ENCODE measurements at regions not wholly inside any gene's neighbourhood (a gene's known extent, or its start where the extent isn't known, plus 50 kb on each side); places are given as distances from the start of the nearest gene placed in this dataset.

GRCh38 chr15:46652266-46652665 lies 1017.4 kb downstream of the SQOR start:
- Mint-ChIP-seq H3K36me3 (ENCODE audit: low read depth) (no peaks in the 10 kb centered on the region), H3K4me1 (no peaks in the 10 kb centered on the region), H3K4me3 (no peak overlapping the region), H3K9me3 (ENCODE audit: low read depth) (peaks cover 7% of the 10 kb centered on the region), H3K27me3 (no peaks in the 10 kb centered on the region), H3K27ac (no peak overlapping the region)
- POLR2A ChIA-PET: no interaction called here
- DNase-seq (no peak), ATAC-seq (no peak)
- intact Hi-C loops (cut with DNase I, micrococcal nuclease): no loop called here
- CTCF ChIA-PET: no interaction called here

- Mint-ChIP-seq H3K27me3 (no peaks in the 10 kb centered on the region), H3K27ac (no peak overlapping the region), H3K36me3 (ENCODE audit: low read depth) (no peaks in the 10 kb centered on the region), H3K4me3 (no peak overlapping the region), H3K4me1 (no peaks in the 10 kb centered on the region), H3K9me3 (ENCODE audit: low read depth) (peaks cover 12% of the 10 kb centered on the region)
- POLR2A ChIA-PET: no interaction called here
- CTCF ChIA-PET: no interaction called here
- DNase-seq (no peak), ATAC-seq (no peak)
- intact Hi-C loops (cut with DNase I, micrococcal nuclease): no loop called here
Observed at GRCh38 chr15:46654993-46655392, 1020.2 kb downstream of the SQOR start.

GRCh38 chr15:46660096-46660842 lies 1025.4 kb downstream of the SQOR start:
- DNase-seq (no peak), ATAC-seq (no peak)
- Mint-ChIP-seq H3K9me3 (ENCODE audit: low read depth) (peaks cover 11% of the 10 kb centered on the region), H3K4me1 (no peaks in the 10 kb centered on the region), H3K27me3 (no peaks in the 10 kb centered on the region), H3K4me3 (no peak overlapping the region), H3K27ac (no peak overlapping the region), H3K36me3 (ENCODE audit: low read depth) (no peaks in the 10 kb centered on the region)
- intact Hi-C loops (cut with DNase I, micrococcal nuclease): no loop called here
- CTCF ChIA-PET: no interaction called here
- POLR2A ChIA-PET: no interaction called here

GRCh38 chr15:46670258-46670657 lies 1035.4 kb downstream of the SQOR start:
- no peak overlapping the region for H3K4me3 Mint-ChIP-seq
- ATAC-seq (no peak), DNase-seq (no peak)
- ChIA-PET CTCF (no interaction called here), POLR2A (no interaction called here)
- no peaks in the 10 kb centered on the region for H3K27me3 Mint-ChIP-seq
- no peak overlapping the region for H3K27ac Mint-ChIP-seq
- no peaks in the 10 kb centered on the region for H3K36me3 Mint-ChIP-seq (ENCODE audit: low read depth)
- H3K4me1 Mint-ChIP-seq: no peaks in the 10 kb centered on the region
- intact Hi-C loops (cut with DNase I, micrococcal nuclease): no loop called here
- H3K9me3 Mint-ChIP-seq (ENCODE audit: low read depth): peaks cover 9% of the 10 kb centered on the region

DNA sequence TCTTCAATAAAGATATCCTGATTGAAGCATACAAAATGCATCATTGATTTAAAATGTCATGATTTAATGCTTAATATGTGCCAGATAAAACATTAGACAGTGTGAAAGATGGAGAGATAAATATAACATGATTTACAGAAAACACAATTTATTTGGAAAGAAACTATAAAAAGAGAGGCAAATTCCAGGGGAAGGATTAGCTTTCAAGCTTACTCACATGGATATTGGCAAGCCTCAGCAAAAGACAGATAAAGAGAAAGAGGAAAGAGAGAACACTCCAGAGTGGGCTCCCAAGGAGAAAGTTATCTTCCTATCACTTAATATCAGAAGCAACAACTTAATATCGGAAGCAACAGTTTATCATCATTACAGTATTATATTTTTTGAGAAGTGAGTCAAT lies 1036.5 kb downstream of the SQOR start:
- Mint-ChIP-seq H3K27ac (no peak overlapping the region), H3K27me3 (no peaks in the 10 kb centered on the region), H3K9me3 (ENCODE audit: low read depth) (peaks cover 9% of the 10 kb centered on the region), H3K4me1 (no peaks in the 10 kb centered on the region), H3K4me3 (no peak overlapping the region), H3K36me3 (ENCODE audit: low read depth) (no peaks in the 10 kb centered on the region)
- DNase-seq (no peak), ATAC-seq (no peak)
- ChIA-PET POLR2A (no interaction called here), CTCF (no interaction called here)
- intact Hi-C loops (cut with DNase I, micrococcal nuclease): no loop called here

DNA sequence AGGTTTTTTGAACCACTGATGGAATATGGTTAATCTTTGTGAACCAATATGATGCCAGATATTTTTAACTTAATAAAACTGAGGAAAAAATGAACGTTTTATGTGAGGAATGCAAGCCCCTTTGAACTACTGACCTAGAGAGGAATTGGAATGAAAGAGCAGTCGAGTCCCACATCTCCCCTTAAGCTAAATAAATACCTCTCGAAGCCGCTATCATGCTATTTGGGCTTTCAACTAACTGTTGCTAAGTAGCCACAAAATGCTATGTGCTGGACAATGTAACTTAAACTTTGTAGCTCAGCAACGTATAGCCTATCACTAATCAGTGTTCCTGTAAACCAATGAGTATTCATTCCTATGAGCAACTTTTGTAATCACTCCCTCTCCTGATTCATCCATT lies 1037.2 kb downstream of the SQOR start:
- Mint-ChIP-seq H3K4me1 (no peaks in the 10 kb centered on the region), H3K9me3 (ENCODE audit: low read depth) (peaks cover 9% of the 10 kb centered on the region), H3K36me3 (ENCODE audit: low read depth) (no peaks in the 10 kb centered on the region), H3K27me3 (no peaks in the 10 kb centered on the region), H3K27ac (no peak overlapping the region), H3K4me3 (no peak overlapping the region)
- ChIA-PET CTCF (no interaction called here), POLR2A (no interaction called here)
- DNase-seq: no peak
- intact Hi-C loops (cut with DNase I, micrococcal nuclease): no loop called here
- no peak for ATAC-seq

DNA sequence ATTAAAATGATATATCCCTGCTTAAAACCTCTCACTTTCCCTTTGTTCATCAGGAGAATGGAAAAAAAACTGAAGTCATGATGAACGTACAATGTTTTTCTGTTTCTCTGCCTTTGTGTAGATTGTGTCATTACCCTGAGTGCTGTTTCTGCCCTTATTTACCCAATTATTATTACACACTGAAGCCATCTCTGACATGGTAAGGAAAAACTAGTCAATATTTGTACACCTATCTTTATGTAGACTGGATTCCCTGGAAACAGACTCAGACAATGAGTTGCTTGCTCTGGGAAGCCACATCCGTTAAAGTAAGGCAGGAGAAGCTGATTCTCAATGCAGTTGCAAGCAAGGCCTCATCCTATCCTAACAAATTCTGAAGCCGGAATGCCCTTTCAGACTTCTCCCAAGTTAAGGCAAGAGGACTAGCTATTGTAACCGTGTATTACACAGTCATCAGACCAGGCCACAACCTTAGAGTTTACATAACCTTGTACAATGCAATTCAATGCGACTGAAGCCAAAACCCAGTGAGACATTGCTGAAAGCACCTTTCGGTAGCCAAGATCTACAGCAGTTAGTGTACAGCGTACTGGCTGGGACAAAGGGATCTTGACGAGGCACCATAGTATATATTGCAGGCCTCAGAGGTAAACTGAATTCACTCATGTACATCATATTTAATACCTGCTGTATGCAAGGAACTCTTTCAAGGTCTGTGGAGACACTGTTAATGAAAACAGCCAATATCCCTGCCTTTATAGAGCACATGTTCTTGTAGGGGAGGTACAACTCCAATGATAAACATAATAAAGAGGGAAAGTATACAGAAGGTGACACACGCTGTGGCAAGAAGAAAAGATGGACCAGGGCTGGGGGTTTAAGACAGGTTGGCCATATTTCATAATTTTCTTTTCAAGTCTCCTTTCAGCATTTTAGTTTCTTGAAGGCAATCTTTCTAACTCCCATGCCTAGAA lies 1040.8 kb upstream of the SEMA6D start:
- Mint-ChIP-seq H3K36me3 (ENCODE audit: low read depth) (no peaks in the 10 kb centered on the region), H3K4me1 (no peaks in the 10 kb centered on the region), H3K27ac (no peak overlapping the region), H3K4me3 (no peak overlapping the region), H3K27me3 (no peaks in the 10 kb centered on the region), H3K9me3 (ENCODE audit: low read depth) (peaks cover 5% of the 10 kb centered on the region)
- ATAC-seq (no peak), DNase-seq (no peak)
- intact Hi-C loops (cut with DNase I, micrococcal nuclease): no loop called here
- ChIA-PET CTCF (no interaction called here), POLR2A (no interaction called here)

DNA sequence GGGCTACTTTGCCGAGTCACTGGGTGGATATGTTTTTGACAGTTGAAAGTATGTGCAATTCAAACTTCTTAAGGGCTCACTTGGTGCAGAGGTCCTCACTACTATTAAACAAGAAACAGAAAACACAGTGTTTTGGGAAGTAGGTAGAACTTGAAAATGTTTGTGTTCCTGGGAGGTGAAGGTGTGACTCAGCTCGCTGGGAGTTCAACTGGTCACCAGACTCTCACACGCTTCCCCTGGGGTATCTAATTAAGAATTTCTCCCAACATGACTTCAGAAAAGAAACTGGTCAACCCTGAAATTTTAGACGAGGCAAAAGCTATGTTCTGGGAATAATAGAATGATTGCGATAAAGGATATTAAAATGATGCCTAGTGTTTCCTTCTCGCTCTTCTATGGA lies 1039.8 kb upstream of the SEMA6D start:
- Mint-ChIP-seq H3K27me3 (no peaks in the 10 kb centered on the region), H3K27ac (no peak overlapping the region), H3K36me3 (ENCODE audit: low read depth) (no peaks in the 10 kb centered on the region), H3K4me1 (no peaks in the 10 kb centered on the region), H3K9me3 (ENCODE audit: low read depth) (peaks cover 5% of the 10 kb centered on the region), H3K4me3 (no peak overlapping the region)
- ATAC-seq (no peak), DNase-seq (no peak)
- ChIA-PET CTCF (no interaction called here), POLR2A (no interaction called here)
- intact Hi-C loops (cut with DNase I, micrococcal nuclease): no loop called here

DNA sequence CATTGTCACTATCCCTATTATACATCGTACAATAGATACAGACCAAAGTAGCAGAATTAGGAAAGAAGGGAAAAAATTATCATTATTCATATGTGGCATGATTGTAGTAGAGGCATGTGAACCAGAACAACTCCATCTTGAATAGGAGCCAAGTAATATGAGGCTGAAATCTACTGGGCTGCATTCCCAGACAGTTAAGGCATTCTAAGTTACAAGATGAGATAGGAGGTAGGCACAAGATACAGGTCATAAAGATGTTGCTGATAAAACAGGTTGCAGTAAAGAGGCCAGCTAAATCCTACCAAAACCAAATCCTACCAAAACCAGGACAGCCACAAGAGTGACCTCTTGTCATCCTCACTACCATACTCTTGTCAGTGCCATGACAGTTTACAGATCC lies 1035.4 kb upstream of the SEMA6D start:
- DNase-seq (no peak), ATAC-seq (no peak)
- H3K36me3 Mint-ChIP-seq (ENCODE audit: low read depth): no peaks in the 10 kb centered on the region
- no peak overlapping the region for H3K27ac Mint-ChIP-seq
- no peaks in the 10 kb centered on the region for H3K4me1 Mint-ChIP-seq
- no peaks in the 10 kb centered on the region for H3K27me3 Mint-ChIP-seq
- intact Hi-C loops (cut with DNase I, micrococcal nuclease): no loop called here
- peaks cover 2% of the 10 kb centered on the region for H3K9me3 Mint-ChIP-seq (ENCODE audit: low read depth)
- CTCF ChIA-PET: no interaction called here
- POLR2A ChIA-PET: no interaction called here
- no peak overlapping the region for H3K4me3 Mint-ChIP-seq

DNA sequence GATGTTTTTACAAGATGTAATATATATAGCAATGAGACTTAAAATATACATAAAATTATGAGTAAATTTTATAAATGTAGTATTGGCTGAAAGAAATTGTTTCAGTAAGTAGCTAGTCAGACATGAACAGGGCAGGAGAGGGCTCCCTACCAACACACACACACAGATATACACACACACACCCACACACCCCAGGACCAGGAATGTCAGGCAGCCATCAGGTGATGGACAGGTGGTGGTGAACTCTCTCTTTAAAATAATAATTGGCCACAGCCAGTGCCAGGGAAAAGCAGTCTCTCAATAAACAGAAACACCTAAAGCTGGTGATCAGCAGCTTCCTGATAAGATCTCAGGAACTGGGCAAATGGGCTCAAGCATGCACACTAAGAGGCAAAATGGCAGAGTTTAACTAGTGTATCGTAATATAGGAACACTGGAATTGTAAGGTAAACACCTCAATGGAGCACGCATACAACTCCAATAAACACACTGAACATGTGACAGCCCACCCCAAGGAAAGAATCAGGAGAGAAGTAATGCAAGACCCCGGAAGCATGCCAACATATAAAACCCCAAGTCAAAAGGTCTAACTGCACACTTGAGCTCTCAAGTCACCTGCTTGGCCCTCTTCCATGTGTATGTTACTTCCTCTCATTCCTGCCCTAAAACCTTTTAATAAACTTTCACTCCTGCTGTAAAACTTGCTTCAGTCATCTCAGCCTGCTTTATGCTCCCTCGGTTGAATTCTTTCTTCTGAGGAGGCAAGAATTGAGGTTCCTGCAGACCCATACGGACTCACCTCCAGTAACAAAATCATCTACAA lies 1034.1 kb upstream of the SEMA6D start:
- no peak overlapping the region for H3K27ac Mint-ChIP-seq
- H3K4me1 Mint-ChIP-seq: no peaks in the 10 kb centered on the region
- H3K36me3 Mint-ChIP-seq (ENCODE audit: low read depth): no peaks in the 10 kb centered on the region
- ATAC-seq (no peak), DNase-seq (no peak)
- POLR2A ChIA-PET: no interaction called here
- peaks cover 3% of the 10 kb centered on the region for H3K9me3 Mint-ChIP-seq (ENCODE audit: low read depth)
- intact Hi-C loops (cut with DNase I, micrococcal nuclease): no loop called here
- H3K27me3 Mint-ChIP-seq: no peaks in the 10 kb centered on the region
- CTCF ChIA-PET: no interaction called here
- no peak overlapping the region for H3K4me3 Mint-ChIP-seq

DNA sequence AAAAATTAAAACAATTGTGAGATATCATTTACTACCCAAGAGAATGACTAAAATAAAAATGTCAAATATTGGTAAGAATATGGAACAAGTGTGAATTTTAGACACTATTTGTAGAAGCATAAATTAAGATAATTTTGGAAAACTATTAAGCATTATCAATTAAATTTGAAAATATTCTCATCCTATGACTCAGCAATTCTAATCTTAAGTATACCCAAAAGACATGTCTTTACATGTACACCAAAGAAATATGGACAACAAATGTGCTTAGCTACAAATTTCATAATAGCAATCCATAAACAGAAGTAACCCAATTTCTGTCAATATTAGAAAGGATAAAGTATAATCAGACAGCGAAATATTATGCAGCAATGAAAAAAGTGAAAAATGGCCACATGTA lies 1032.2 kb upstream of the SEMA6D start:
- peaks cover 2% of the 10 kb centered on the region for H3K9me3 Mint-ChIP-seq (ENCODE audit: low read depth)
- H3K4me3 Mint-ChIP-seq: no peak overlapping the region
- DNase-seq (no peak), ATAC-seq (no peak)
- CTCF ChIA-PET: no interaction called here
- POLR2A ChIA-PET: no interaction called here
- no peak overlapping the region for H3K27ac Mint-ChIP-seq
- H3K36me3 Mint-ChIP-seq (ENCODE audit: low read depth): no peaks in the 10 kb centered on the region
- H3K4me1 Mint-ChIP-seq: no peaks in the 10 kb centered on the region
- H3K27me3 Mint-ChIP-seq: no peaks in the 10 kb centered on the region
- intact Hi-C loops (cut with DNase I, micrococcal nuclease): no loop called here

DNA sequence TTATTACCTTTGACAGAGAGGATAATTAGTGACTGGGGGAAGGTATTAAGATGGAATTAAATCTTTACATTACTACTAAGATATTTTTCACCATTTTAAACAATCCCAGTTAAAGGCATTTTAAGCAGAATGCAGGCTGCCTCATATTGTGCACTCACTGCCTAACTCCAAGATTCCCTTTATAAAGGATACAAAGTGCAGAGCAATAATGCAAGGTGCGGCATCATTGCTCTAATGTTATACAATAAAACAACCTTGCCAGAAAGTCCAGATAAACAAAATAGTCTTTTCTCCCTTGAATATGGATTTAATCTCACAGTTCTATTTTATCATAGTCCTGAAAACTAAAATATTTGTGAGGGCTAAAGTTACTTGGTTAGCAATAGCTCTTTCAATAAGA lies 1031.6 kb upstream of the SEMA6D start:
- intact Hi-C loops (cut with DNase I, micrococcal nuclease): no loop called here
- no peaks in the 10 kb centered on the region for H3K36me3 Mint-ChIP-seq (ENCODE audit: low read depth)
- H3K9me3 Mint-ChIP-seq (ENCODE audit: low read depth): peaks cover 2% of the 10 kb centered on the region
- DNase-seq (no peak), ATAC-seq (no peak)
- H3K27ac Mint-ChIP-seq: no peak overlapping the region
- ChIA-PET CTCF (no interaction called here), POLR2A (no interaction called here)
- H3K27me3 Mint-ChIP-seq: no peaks in the 10 kb centered on the region
- no peaks in the 10 kb centered on the region for H3K4me1 Mint-ChIP-seq
- no peak overlapping the region for H3K4me3 Mint-ChIP-seq

Measured in activated CD4-positive, alpha-beta T cell treated with anti-CD3 and anti-CD28 coated beads for 36 hours (primary cell).